ENCODE measurements at regions not wholly inside any gene's neighbourhood (a gene's known extent, or its start where the extent isn't known, plus 50 kb on each side); places are given as distances from the start of the nearest gene placed in this dataset.

GRCh38 chrX:23228454-23228853 lies 106.2 kb upstream of the PTCHD1 start:
- Histone ChIP-seq H3K4me3 (ENCODE audit: low read depth, low read length) (no peak overlapping the region), H3K36me3 (replicated peaks) (no peaks in the 10 kb centered on the region), H3K27ac (no peak overlapping the region), H3K27me3 (replicated peaks) (no peaks in the 10 kb centered on the region)
- no peak for DNase-seq
- in situ Hi-C loops (cut with HindIII; ENCODE audit: low pct_ligation_motif_present, low sequenced_read_pairs) = no loop called here
- no peak for TF ChIP-seq CTCF (IDR thresholded peaks at IDR 0.05; ENCODE audit: low read depth, low read length, missing control alignments)

DNA sequence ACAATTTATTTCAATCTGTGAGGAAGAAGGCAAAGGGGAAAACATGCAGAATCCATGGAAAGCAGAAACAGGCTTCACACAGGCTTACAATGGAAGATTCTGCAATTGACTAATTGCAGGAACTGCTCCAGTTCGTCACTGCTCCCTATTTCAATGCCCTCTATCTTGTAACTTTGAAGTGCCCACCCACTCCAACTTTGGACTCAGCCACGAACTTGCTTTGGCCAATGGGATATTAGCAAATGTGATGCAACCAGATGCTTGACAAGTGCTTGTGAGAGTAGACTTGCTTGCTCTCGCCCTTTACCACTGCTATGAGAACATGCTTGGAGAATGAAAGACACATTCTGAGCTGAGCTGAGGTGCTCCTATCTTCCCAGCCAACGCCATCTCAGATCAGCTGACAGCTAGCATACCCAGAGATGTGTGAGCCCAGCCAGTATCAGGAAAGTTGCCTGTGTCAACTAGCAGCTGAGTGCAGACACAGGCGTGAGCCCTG lies 105.7 kb upstream of the PTCHD1 start:
- H3K4me3 ChIP-seq (ENCODE audit: low read depth, low read length) = no peak overlapping the region
- H3K27me3 ChIP-seq (replicated peaks) = no peaks in the 10 kb centered on the region
- in situ Hi-C loops (cut with HindIII; ENCODE audit: low pct_ligation_motif_present, low sequenced_read_pairs) = no loop called here
- H3K27ac ChIP-seq = no peak overlapping the region
- no peaks in the 10 kb centered on the region for H3K36me3 ChIP-seq (replicated peaks)
- DNase-seq = no peak
- no peak for TF ChIP-seq CTCF (IDR thresholded peaks at IDR 0.05; ENCODE audit: low read depth, low read length, missing control alignments)

- Histone ChIP-seq H3K36me3 (replicated peaks) (no peaks in the 10 kb centered on the region), H3K27me3 (replicated peaks) (no peaks in the 10 kb centered on the region), H3K27ac (no peak overlapping the region), H3K4me3 (ENCODE audit: low read depth, low read length) (no peak overlapping the region)
- TF ChIP-seq CTCF (IDR thresholded peaks at IDR 0.05; ENCODE audit: low read depth, low read length, missing control alignments) = no peak
- no peak for DNase-seq
- in situ Hi-C loops (cut with HindIII; ENCODE audit: low pct_ligation_motif_present, low sequenced_read_pairs) = no loop called here
Measured at GRCh38 chrX:23235051-23235450, 99.6 kb upstream of the PTCHD1 start.

GRCh38 chrX:23246001-23246400 lies 88.6 kb upstream of the PTCHD1 start:
- Histone ChIP-seq H3K27me3 (replicated peaks) (no peaks in the 10 kb centered on the region), H3K36me3 (replicated peaks) (no peaks in the 10 kb centered on the region), H3K4me3 (ENCODE audit: low read depth, low read length) (no peak overlapping the region), H3K27ac (no peak overlapping the region)
- in situ Hi-C loops (cut with HindIII; ENCODE audit: low pct_ligation_motif_present, low sequenced_read_pairs) = no loop called here
- DNase-seq = peak; percentile 11
- TF ChIP-seq CTCF (IDR thresholded peaks at IDR 0.05; ENCODE audit: low read depth, low read length, missing control alignments) = no peak

GRCh38 chrX:23248187-23248586 lies 86.5 kb upstream of the PTCHD1 start:
- in situ Hi-C loops (cut with HindIII; ENCODE audit: low pct_ligation_motif_present, low sequenced_read_pairs) = no loop called here
- no peak for TF ChIP-seq CTCF (IDR thresholded peaks at IDR 0.05; ENCODE audit: low read depth, low read length, missing control alignments)

DNA sequence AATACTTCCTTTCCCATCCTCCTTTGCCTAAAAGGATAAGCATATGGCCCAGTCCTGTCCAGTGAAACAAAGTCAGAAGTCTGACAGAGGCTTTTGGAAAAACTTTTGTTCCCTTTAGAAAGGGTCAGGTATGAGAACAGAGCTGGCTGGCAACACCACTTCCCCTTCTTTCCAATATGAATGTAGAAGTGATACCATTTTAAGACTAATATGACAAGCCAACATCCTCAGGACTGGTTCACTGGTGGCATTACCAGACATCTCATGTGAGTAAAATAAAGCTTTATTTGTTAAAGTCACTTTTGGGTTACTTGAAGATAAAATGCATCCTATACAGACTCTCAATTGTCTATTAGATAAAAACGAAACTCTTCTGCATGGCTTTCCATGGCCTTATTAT lies 83.6 kb upstream of the PTCHD1 start:
- in situ Hi-C loops (cut with HindIII; ENCODE audit: low pct_ligation_motif_present, low sequenced_read_pairs) = no loop called here
- H3K27ac ChIP-seq = no peak overlapping the region
- H3K27me3 ChIP-seq (replicated peaks) = no peaks in the 10 kb centered on the region
- DNase-seq = no peak
- H3K4me3 ChIP-seq (ENCODE audit: low read depth, low read length) = no peak overlapping the region
- TF ChIP-seq CTCF (IDR thresholded peaks at IDR 0.05; ENCODE audit: low read depth, low read length, missing control alignments) = no peak
- no peaks in the 10 kb centered on the region for H3K36me3 ChIP-seq (replicated peaks)

More at GRCh38 chrX:23248187-23248586, 86.5 kb upstream of the PTCHD1 start:
- Histone ChIP-seq H3K27ac (no peak overlapping the region), H3K36me3 (replicated peaks) (no peaks in the 10 kb centered on the region), H3K27me3 (replicated peaks) (no peaks in the 10 kb centered on the region), H3K4me3 (ENCODE audit: low read depth, low read length) (no peak overlapping the region)
- DNase-seq = no peak

All from brain microvascular endothelial cell (primary cell).